AG04449 (cell line): ENCODE measurements at regions not wholly inside any gene's neighbourhood (a gene's known extent, or its start where the extent isn't known, plus 50 kb on each side); places are given as distances from the start of the nearest gene placed in this dataset.

Source experiments
- CTCF ChIA-PET: fragments of 350-600 bp; formaldehyde crosslinking; extraction: SDS; loops from one replicate; lab custom pipeline; 2021; ENCODE audit warnings: antibody characterized with exemption; lab: Yijun Ruan, JAX
- POLR2A ChIA-PET: fragments of 400-600, 350-600 bp; formaldehyde crosslinking; extraction: SDS; loops from one replicate; lab custom pipeline; 2020; ENCODE audit warnings: antibody characterized with exemption, inconsistent platforms; lab: Yijun Ruan, JAX
- DNase-seq: peaks from one replicate; pipeline ENCODE4 v3.0.0-alpha.2; 2010; ENCODE audit warnings: low read depth, low spot score
- H3K4me3 ChIP-seq: 2 replicates; pipeline ENCODE4 v1.5.1; 2011; ENCODE audit warnings: low read depth, mild to moderate bottlenecking, control low read depth, low read length
- CTCF ChIP-seq: IDR thresholded peaks from one replicate; pipeline ENCODE4 v1.5.1; 2011; ENCODE audit warnings: mild to moderate bottlenecking, moderate library complexity, low read length, control low read depth, inconsistent platforms; ENCODE audit not compliant: insufficient read depth; ENCODE audit errors: missing control alignments

GRCh38 chr22:48660104-48660789 lies 1167.4 kb downstream of the BRD1 start:
- no peak overlapping the region for H3K4me3 ChIP-seq
- ChIA-PET CTCF (no interaction called here), POLR2A (no interaction called here)
- no peak for TF ChIP-seq CTCF
- DNase-seq = no peak

GRCh38 chr22:48659404-48659996 lies 1168.2 kb downstream of the BRD1 start:
- no peak for DNase-seq
- TF ChIP-seq CTCF = no peak
- H3K4me3 ChIP-seq = no peak overlapping the region
- ChIA-PET CTCF (no interaction called here), POLR2A (no interaction called here)

- H3K4me3 ChIP-seq = no peak overlapping the region
- CTCF ChIA-PET = no interaction called here
- DNase-seq = no peak
- POLR2A ChIA-PET = no interaction called here
- TF ChIP-seq CTCF = no peak
Observed at GRCh38 chr22:48658871-48659270, 1168.8 kb downstream of the BRD1 start.

GRCh38 chr22:48658246-48658645 lies 1169.4 kb downstream of the BRD1 start:
- ChIA-PET CTCF (no interaction called here), POLR2A (no interaction called here)
- no peak overlapping the region for H3K4me3 ChIP-seq
- no peak for TF ChIP-seq CTCF
- no peak for DNase-seq

GRCh38 chr22:48654492-48654891 lies 1173.2 kb downstream of the BRD1 start:
- no peak for TF ChIP-seq CTCF
- H3K4me3 ChIP-seq = no peak overlapping the region
- ChIA-PET POLR2A (interaction anchor here (0.8 kb wide), 1 partner anchor 55 kb away, joined by 3 read pairs; no protein-coding TSS in a partner anchor), CTCF (no interaction called here)
- DNase-seq = no peak

GRCh38 chr22:48653929-48654328 lies 1173.7 kb downstream of the BRD1 start:
- TF ChIP-seq CTCF = no peak
- DNase-seq = no peak
- no peak overlapping the region for H3K4me3 ChIP-seq
- POLR2A ChIA-PET = interaction anchor here (0.8 kb wide), 1 partner anchor 56 kb away, joined by 3 read pairs; no protein-coding TSS in a partner anchor
- CTCF ChIA-PET = no interaction called here
